ENCODE measurements at regions not wholly inside any gene's neighbourhood (a gene's known extent, or its start where the extent isn't known, plus 50 kb on each side); places are given as distances from the start of the nearest gene placed in this dataset.
A peak's percentile ranks its signal among the peaks of the same experiment; 100 is the strongest.

DNA sequence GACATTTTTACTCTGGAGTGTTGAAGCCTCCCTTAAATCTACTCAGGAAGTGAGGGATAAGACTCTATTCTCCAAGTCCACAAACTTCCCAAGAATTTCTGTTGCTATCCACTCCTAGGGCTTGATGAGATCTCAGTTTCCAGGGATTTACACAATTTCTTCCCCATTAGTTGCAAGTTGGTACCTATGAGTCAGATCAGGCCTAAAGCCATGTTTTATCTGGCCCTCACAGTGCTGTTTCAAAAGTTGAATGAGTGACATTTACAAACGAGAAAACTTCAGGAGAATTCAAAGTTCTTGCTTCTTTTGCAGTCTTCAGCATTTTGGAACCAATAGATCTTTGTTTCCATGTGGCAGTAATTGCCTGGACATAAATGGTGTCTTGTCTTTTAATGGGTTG, 156.4 kb upstream of the SYT10 start:
- H3K27me3 ChIP-seq (ENCODE audit: insufficient read depth, poor library complexity, severe bottlenecking), result no peaks in the 10 kb centered on the region
- TF ChIP-seq, protein P1, sequence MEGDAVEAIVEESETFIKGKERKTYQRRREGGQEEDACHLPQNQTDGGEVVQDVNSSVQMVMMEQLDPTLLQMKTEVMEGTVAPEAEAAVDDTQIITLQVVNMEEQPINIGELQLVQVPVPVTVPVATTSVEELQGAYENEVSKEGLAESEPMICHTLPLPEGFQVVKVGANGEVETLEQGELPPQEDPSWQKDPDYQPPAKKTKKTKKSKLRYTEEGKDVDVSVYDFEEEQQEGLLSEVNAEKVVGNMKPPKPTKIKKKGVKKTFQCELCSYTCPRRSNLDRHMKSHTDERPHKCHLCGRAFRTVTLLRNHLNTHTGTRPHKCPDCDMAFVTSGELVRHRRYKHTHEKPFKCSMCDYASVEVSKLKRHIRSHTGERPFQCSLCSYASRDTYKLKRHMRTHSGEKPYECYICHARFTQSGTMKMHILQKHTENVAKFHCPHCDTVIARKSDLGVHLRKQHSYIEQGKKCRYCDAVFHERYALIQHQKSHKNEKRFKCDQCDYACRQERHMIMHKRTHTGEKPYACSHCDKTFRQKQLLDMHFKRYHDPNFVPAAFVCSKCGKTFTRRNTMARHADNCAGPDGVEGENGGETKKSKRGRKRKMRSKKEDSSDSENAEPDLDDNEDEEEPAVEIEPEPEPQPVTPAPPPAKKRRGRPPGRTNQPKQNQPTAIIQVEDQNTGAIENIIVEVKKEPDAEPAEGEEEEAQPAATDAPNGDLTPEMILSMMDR (IDR thresholded peaks at IDR 0.05; ENCODE audit: insufficient read depth, low read length), result no peak
- TF ChIP-seq POLR2AphosphoS5 (IDR thresholded peaks at IDR 0.05; ENCODE audit: low read depth) (no peak), SPI1 (IDR thresholded peaks at IDR 0.05; ENCODE audit: borderline replicate concordance, low read depth) (no peak), GABPA (IDR thresholded peaks at IDR 0.05; ENCODE audit: low read depth) (no peak)
- TF ChIP-seq, protein P2, sequence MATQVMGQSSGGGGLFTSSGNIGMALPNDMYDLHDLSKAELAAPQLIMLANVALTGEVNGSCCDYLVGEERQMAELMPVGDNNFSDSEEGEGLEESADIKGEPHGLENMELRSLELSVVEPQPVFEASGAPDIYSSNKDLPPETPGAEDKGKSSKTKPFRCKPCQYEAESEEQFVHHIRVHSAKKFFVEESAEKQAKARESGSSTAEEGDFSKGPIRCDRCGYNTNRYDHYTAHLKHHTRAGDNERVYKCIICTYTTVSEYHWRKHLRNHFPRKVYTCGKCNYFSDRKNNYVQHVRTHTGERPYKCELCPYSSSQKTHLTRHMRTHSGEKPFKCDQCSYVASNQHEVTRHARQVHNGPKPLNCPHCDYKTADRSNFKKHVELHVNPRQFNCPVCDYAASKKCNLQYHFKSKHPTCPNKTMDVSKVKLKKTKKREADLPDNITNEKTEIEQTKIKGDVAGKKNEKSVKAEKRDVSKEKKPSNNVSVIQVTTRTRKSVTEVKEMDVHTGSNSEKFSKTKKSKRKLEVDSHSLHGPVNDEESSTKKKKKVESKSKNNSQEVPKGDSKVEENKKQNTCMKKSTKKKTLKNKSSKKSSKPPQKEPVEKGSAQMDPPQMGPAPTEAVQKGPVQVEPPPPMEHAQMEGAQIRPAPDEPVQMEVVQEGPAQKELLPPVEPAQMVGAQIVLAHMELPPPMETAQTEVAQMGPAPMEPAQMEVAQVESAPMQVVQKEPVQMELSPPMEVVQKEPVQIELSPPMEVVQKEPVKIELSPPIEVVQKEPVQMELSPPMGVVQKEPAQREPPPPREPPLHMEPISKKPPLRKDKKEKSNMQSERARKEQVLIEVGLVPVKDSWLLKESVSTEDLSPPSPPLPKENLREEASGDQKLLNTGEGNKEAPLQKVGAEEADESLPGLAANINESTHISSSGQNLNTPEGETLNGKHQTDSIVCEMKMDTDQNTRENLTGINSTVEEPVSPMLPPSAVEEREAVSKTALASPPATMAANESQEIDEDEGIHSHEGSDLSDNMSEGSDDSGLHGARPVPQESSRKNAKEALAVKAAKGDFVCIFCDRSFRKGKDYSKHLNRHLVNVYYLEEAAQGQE (IDR thresholded peaks at IDR 0.05; ENCODE audit: insufficient replicate concordance, low read depth), result no peak
- H3K4me3 ChIP-seq (replicated peaks; ENCODE audit: insufficient read depth, low read length), result no peak overlapping the region
- no peak overlapping the region for H3K27ac ChIP-seq (replicated peaks)
- DNase-seq (ENCODE audit: low read depth in 1 of 2, low spot score in 1 of 2), result no peak

DNA sequence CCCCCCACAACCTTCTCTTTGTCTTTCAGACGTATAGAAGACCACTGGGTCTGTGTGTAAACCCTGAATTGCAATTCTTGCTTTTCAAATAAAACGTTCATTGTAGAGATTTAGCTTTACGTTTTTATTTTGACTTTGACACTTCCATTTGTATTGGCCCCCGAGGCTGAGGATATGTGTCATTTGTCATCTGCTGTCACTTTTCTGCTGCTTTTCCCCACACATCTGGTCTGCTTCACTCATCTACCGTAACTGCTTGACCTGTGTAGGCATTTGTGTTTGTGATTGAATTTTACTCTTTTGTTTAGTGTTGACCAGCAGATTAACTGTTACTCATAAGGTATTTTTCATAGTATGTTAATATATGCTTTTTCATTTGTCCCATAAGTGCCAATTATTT, 157.2 kb upstream of the SYT10 start:
- DNase-seq (ENCODE audit: low read depth in 1 of 2, low spot score in 1 of 2), result no peak
- Histone ChIP-seq H3K4me3 (replicated peaks; ENCODE audit: insufficient read depth, low read length) (no peak overlapping the region), H3K27me3 (ENCODE audit: insufficient read depth, poor library complexity, severe bottlenecking) (no peaks in the 10 kb centered on the region), H3K27ac (replicated peaks) (no peak overlapping the region)
- TF ChIP-seq, protein P2 (IDR thresholded peaks at IDR 0.05; ENCODE audit: insufficient replicate concordance, low read depth), result no peak

DNA sequence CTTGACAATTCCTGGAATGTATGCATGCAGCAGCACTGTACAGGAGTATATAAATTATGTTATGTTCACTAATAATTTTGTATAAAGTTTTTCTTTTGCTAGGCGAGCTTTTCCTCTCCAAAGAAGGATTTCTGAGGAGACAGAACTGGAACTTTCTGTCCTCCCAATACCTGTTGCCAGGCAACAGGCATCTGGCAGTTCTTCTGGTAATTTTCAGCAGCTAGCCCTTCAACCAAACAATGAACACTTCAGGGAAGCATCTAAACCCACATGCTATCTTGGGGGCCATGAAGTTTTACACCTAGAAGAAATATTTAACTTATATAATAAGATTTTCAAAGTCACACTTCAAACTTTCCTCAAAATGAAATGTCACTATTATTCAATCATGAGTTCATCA, 162.9 kb upstream of the SYT10 start:
- H3K27ac ChIP-seq (replicated peaks), result no peak overlapping the region
- H3K27me3 ChIP-seq (ENCODE audit: insufficient read depth, poor library complexity, severe bottlenecking), result no peaks in the 10 kb centered on the region
- TF ChIP-seq, protein P2 (IDR thresholded peaks at IDR 0.05; ENCODE audit: insufficient replicate concordance, low read depth), result no peak
- H3K4me3 ChIP-seq (replicated peaks; ENCODE audit: insufficient read depth, low read length), result no peak overlapping the region
- DNase-seq (ENCODE audit: low read depth in 1 of 2, low spot score in 1 of 2), result no peak

DNA sequence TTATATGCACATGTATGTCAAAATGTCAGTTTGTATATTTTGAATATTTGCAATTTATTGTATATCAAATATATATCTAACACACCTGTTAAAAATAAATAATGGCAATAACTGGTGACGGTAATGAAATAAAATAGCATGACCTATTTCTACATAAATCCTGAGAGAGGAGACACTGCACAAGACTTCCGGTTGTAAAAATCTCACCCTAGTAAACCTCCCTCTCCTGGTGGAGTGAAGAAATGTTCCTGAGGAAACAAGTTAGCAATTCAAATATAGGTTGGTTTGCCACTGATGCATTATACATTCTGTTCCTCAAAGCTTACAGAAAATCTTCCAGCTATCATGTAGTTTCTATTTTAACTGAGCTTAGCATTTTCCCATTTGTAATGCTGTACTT, 166.1 kb upstream of the SYT10 start:
- no peak overlapping the region for H3K27ac ChIP-seq (replicated peaks)
- no peak overlapping the region for H3K4me3 ChIP-seq (replicated peaks; ENCODE audit: insufficient read depth, low read length)
- DNase-seq (ENCODE audit: low read depth in 1 of 2, low spot score in 1 of 2), result peak; percentile 14 to 23
- TF ChIP-seq POLR2AphosphoS5 (IDR thresholded peaks at IDR 0.05; ENCODE audit: low read depth), result no peak
- TF ChIP-seq, protein P2 (IDR thresholded peaks at IDR 0.05; ENCODE audit: insufficient replicate concordance, low read depth), result no peak
- TF ChIP-seq SPI1 (IDR thresholded peaks at IDR 0.05; ENCODE audit: borderline replicate concordance, low read depth), result no peak
- TF ChIP-seq, protein P1 (IDR thresholded peaks at IDR 0.05; ENCODE audit: insufficient read depth, low read length), result no peak
- no peak for TF ChIP-seq GABPA (IDR thresholded peaks at IDR 0.05; ENCODE audit: low read depth)
- no peaks in the 10 kb centered on the region for H3K27me3 ChIP-seq (ENCODE audit: insufficient read depth, poor library complexity, severe bottlenecking)
